Esophagus muscularis mucosa (tissue), 4 donors: ENCODE measurements at regions not wholly inside any gene's neighbourhood (a gene's known extent, or its start where the extent isn't known, plus 50 kb on each side); places are given as distances from the start of the nearest gene placed in this dataset.

Experiments
- DNase-seq: peaks from one replicate; pipeline ENCODE4 v3.0.0-alpha.2; 2017; ENCODE audit errors: extremely low spot score
- H3K27ac ChIP-seq, 4 donors: fragments of 200-600 bp; sonication (generic); replicated peaks in 1 of 4; 1 replicate in 3 of 4; 2 replicates in 1 of 4; pipeline ENCODE4 v1.5.1; 2016 to 2019; ENCODE audit warnings: mild to moderate bottlenecking in 1 of 4
- H3K27me3 ChIP-seq, 4 donors: fragments of 200-600 bp; sonication (generic); one replicate each; pipeline versions ENCODE4 v1.5.1 to v1.6.0; 2016 to 2019
- H3K36me3 ChIP-seq, 4 donors: fragments of 200-600 bp; sonication (generic); one replicate each; pipeline ENCODE4 v1.5.1; 2016 to 2019
- H3K4me1 ChIP-seq, 4 donors: fragments of 200-600 bp; sonication (generic); one replicate each; pipeline ENCODE4 v1.5.1; 2016 to 2019
- H3K4me3 ChIP-seq, 4 donors: fragments of 200-600 bp; sonication (generic); 1 replicate in 2 of 4; 2 replicates in 2 of 4; pipeline ENCODE4 v1.5.1; 2016 to 2019; ENCODE audit warnings: mild to moderate bottlenecking in 4 of 4, moderate library complexity in 1 of 4
- H3K9me3 ChIP-seq, 4 donors: fragments of 200-600 bp; sonication (generic); 1 replicate in 3 of 4; 2 replicates in 1 of 4; pipeline ENCODE4 v1.5.1; 2016 to 2019
- CTCF ChIP-seq, 3 experiments: fragments of 200-600 bp in 2 of 3; fragments of 450-650 bp in 1 of 3; sonication (generic) in 2 of 3; IDR thresholded peaks; one replicate each; pipeline ENCODE4 v1.5.1; 2017 to 2019; ENCODE audit warnings: antibody characterized with exemption in 3 of 3, mild to moderate bottlenecking in 2 of 3, moderate library complexity in 1 of 3
- EP300 ChIP-seq: sonication (generic); formaldehyde crosslinking; IDR thresholded peaks from one replicate; pipeline ENCODE4 v1.6.1; 2017; ENCODE audit warnings: antibody characterized with exemption
- POLR2A ChIP-seq: fragments of 450-650 bp; IDR thresholded peaks from one replicate; pipeline ENCODE4 v1.6.1; 2017; ENCODE audit warnings: antibody characterized with exemption, moderate library complexity, mild to moderate bottlenecking, low read depth
- POLR2AphosphoS5 ChIP-seq, 2 donors: sonication (generic); formaldehyde crosslinking; IDR thresholded peaks; one replicate each; pipeline ENCODE4 v1.6.1; 2017; ENCODE audit warnings: antibody characterized with exemption in 2 of 2
- WGBS: methylation state at CpG from one replicate; pipeline ENCODE4 v1.1.5; 2018; 5-methylcytosine and 5-hydroxymethylcytosine counted together
- intact Hi-C: fragments of 100-400 bp; cut with DNase I; formaldehyde crosslinking; loops from one replicate; pipeline ENCODE4 v1.15.1; 2023

- WGBS: 80% methylated on average over 2 of the region's 3 CpGs
- Histone ChIP-seq H3K9me3 (no peaks in the 10 kb centered on the region), H3K27ac (no peak overlapping the region), H3K4me1 (peaks cover 9 to 50% (median 30%) of the 10 kb centered on the region in 4 donors), H3K36me3 (no peaks in the 10 kb centered on the region), H3K4me3 (no peak overlapping the region), H3K27me3 (no peaks in the 10 kb centered on the region)
- TF ChIP-seq POLR2AphosphoS5 (IDR thresholded peaks at IDR 0.05) (no peak), EP300 (no peak), CTCF (IDR thresholded peaks at IDR 0.05) (no peak), POLR2A (no peak)
- no peak for DNase-seq
- intact Hi-C loops: no loop called here
Measured at GRCh38 chr5:172568308-172568910, 72.7 kb upstream of the NEURL1B start.

DNA sequence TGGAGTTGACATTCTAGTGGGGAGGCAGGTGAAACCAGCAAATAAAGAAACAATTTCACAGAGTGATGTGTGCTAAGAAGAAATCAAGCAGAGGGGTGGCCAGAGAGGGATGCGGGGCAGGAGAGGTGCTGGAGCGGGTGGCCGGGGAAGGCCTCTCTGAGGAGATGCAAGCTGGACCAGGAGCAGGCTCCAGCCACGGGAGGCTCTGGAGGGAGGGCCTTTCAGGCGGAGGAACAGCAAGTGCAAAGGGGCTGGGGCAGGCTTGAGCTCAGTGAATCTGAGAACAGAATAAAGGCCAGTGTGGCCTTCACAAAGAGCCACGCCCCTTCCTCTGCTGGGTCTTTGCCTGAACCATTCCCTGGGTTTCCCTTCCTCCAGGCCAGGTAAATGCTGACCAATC is 73.2 kb upstream of the NEURL1B start:
- intact Hi-C loops: no loop called here
- DNase-seq: no peak
- 90% methylated on average over 6 of the region's 6 CpGs for WGBS
- no peaks in the 10 kb centered on the region for H3K9me3 ChIP-seq
- peaks cover 9 to 45% (median 27%) of the 10 kb centered on the region in 4 donors for H3K4me1 ChIP-seq
- H3K36me3 ChIP-seq: no peaks in the 10 kb centered on the region
- no peaks in the 10 kb centered on the region for H3K27me3 ChIP-seq
- no peak overlapping the region for H3K4me3 ChIP-seq
- no peak for TF ChIP-seq POLR2AphosphoS5 (IDR thresholded peaks at IDR 0.05)
- TF ChIP-seq CTCF (IDR thresholded peaks at IDR 0.05): no peak
- TF ChIP-seq EP300: no peak
- TF ChIP-seq POLR2A: no peak
- H3K27ac ChIP-seq: no peak overlapping the region

DNA sequence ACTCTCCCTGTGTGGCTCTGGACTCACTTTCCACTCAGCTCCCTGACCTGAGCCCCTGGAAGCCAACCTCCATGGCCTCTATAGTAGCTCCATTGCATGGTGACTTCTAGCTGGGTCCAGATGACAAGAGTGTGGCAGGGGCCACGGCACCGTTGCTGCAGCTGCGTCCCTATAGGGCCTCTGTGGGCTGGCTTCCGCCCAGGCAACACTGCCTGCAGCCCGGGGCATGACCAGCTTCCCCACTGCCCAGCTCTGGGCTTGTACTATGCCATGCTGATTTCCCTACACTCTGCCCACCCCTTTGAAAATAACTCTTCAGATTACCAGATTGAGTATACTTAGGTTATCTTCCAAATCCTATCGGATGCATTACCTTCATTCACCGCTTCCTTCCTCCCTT is 73.8 kb upstream of the NEURL1B start:
- DNase-seq: no peak
- Histone ChIP-seq H3K27me3 (no peaks in the 10 kb centered on the region), H3K27ac (no peak overlapping the region), H3K4me3 (no peak overlapping the region), H3K36me3 (no peaks in the 10 kb centered on the region), H3K9me3 (no peaks in the 10 kb centered on the region), H3K4me1 (peaks cover 9 to 39% (median 25%) of the 10 kb centered on the region in 4 donors)
- TF ChIP-seq EP300: no peak
- TF ChIP-seq CTCF (IDR thresholded peaks at IDR 0.05): no peak
- TF ChIP-seq POLR2AphosphoS5 (IDR thresholded peaks at IDR 0.05): no peak
- TF ChIP-seq POLR2A: no peak
- intact Hi-C loops: no loop called here
- WGBS: 92% methylated on average over 3 of the region's 7 CpGs

GRCh38 chr5:172565931-172566665 is 75.0 kb upstream of the NEURL1B start:
- Histone ChIP-seq H3K9me3 (no peaks in the 10 kb centered on the region), H3K36me3 (no peaks in the 10 kb centered on the region), H3K27me3 (no peaks in the 10 kb centered on the region), H3K4me3 (no peak overlapping the region), H3K4me1 (peaks cover 6 to 27% (median 18%) of the 10 kb centered on the region in 4 donors), H3K27ac (peak overlapping the region in 1 of 4 donors; percentile 13)
- TF ChIP-seq POLR2AphosphoS5 (IDR thresholded peaks at IDR 0.05): no peak
- WGBS: 80% methylated on average over 7 of the region's 8 CpGs
- intact Hi-C loops: no loop called here
- DNase-seq: no peak

GRCh38 chr5:172565455-172565854 is 75.6 kb upstream of the NEURL1B start:
- Histone ChIP-seq H3K27ac (peak overlapping the region in 1 of 4 donors; percentile 13), H3K9me3 (no peaks in the 10 kb centered on the region), H3K36me3 (no peaks in the 10 kb centered on the region), H3K27me3 (no peaks in the 10 kb centered on the region), H3K4me3 (no peak overlapping the region), H3K4me1 (peaks cover 5 to 23% (median 11%) of the 10 kb centered on the region in 4 donors)
- no peak for DNase-seq
- intact Hi-C loops: no loop called here
- TF ChIP-seq EP300 (no peak), CTCF (IDR thresholded peaks at IDR 0.05) (no peak)
- WGBS: 88% methylated on average over 5 of the region's 8 CpGs
